OCI-LY1 (cell line): ENCODE measurements at regions not wholly inside any gene's neighbourhood (a gene's known extent, or its start where the extent isn't known, plus 50 kb on each side); places are given as distances from the start of the nearest gene placed in this dataset.

Experiments
- EZH2 ChIP-seq: fragments of 200-600 bp; sonication (generic), shearing (Covaris generic); IDR thresholded peaks from 2 replicates; pipeline ENCODE4 v1.8.0; 2017; ENCODE audit warnings: borderline replicate concordance, mixed run types, mild to moderate bottlenecking, antibody characterized with exemption, low read length, moderate library complexity, mixed read lengths
- TF ChIP-seq, protein P1 (sequence below): fragments of 200-600 bp; sonication (generic), shearing (Covaris generic); IDR thresholded peaks from 2 replicates; pipeline ENCODE4 v1.5.1; 2017; ENCODE audit warnings: mild to moderate bottlenecking, antibody characterized with exemption, low read length, moderate library complexity, mixed read lengths

DNA sequence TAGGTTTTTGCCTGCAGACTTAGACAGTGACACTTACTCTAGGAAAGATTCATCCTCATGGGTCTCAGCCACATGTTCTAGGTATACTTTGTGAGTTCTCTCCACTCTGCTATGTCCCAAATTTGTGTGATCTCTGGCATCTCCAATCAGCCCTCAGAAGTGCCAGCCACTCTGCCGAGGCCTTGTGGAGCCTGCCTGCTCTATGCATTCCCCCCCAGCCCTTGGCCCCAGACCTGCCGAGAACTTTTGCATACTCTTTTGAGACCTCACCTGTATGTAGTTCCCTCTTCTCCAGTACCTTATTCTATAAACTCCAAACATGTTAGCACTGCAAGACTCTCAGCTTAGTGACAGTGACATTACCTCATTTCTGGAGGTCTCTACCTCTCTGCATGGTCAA is 2170.5 kb upstream of the DEFB115 start:
- TF ChIP-seq, protein P1, sequence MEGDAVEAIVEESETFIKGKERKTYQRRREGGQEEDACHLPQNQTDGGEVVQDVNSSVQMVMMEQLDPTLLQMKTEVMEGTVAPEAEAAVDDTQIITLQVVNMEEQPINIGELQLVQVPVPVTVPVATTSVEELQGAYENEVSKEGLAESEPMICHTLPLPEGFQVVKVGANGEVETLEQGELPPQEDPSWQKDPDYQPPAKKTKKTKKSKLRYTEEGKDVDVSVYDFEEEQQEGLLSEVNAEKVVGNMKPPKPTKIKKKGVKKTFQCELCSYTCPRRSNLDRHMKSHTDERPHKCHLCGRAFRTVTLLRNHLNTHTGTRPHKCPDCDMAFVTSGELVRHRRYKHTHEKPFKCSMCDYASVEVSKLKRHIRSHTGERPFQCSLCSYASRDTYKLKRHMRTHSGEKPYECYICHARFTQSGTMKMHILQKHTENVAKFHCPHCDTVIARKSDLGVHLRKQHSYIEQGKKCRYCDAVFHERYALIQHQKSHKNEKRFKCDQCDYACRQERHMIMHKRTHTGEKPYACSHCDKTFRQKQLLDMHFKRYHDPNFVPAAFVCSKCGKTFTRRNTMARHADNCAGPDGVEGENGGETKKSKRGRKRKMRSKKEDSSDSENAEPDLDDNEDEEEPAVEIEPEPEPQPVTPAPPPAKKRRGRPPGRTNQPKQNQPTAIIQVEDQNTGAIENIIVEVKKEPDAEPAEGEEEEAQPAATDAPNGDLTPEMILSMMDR: no peak
- no peak for TF ChIP-seq EZH2
